ENCODE measurements at regions not wholly inside any gene's neighbourhood (a gene's known extent, or its start where the extent isn't known, plus 50 kb on each side); places are given as distances from the start of the nearest gene placed in this dataset.
"Not testable (repeated sequence)": the region's sequence is repeated elsewhere in the genome, so short reads cannot be mapped to it uniquely, and the experiment has no call there.

DNA sequence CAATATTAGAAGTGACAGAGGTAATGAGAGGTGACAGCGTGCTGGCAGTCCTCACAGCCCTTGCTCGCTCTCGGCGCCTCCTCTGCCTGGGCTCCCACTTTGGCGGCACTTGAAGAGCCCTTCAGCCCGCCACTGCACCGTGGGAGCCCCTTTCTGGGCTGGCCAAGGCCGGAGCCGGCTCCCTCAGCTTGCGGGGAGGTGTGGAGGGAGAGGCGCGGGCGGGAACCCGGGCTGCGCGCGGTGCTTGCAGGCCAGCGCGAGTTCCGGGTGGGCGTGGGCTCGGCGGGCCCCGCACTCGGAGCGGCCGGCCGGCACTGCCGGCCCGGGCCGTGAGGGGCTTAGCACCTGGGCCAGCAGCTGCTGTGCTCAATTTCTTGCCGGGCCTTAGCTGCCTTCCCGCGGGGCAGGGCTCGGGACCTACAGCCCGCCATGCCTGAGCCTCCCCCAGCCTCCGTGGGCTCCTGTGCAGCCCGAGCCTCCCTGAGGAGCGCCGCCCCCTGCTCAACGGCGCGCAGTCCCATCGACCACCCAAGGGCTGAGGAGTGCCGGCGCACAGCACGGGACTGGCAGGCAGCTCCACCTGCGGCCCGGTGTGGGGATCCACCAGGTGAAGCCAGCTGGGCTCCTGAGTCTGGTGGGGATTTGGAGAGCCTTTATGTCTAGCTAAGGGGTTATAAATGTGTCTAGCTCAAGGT lies 426.5 kb upstream of the RGS18 start:
- TF ChIP-seq, protein P1, sequence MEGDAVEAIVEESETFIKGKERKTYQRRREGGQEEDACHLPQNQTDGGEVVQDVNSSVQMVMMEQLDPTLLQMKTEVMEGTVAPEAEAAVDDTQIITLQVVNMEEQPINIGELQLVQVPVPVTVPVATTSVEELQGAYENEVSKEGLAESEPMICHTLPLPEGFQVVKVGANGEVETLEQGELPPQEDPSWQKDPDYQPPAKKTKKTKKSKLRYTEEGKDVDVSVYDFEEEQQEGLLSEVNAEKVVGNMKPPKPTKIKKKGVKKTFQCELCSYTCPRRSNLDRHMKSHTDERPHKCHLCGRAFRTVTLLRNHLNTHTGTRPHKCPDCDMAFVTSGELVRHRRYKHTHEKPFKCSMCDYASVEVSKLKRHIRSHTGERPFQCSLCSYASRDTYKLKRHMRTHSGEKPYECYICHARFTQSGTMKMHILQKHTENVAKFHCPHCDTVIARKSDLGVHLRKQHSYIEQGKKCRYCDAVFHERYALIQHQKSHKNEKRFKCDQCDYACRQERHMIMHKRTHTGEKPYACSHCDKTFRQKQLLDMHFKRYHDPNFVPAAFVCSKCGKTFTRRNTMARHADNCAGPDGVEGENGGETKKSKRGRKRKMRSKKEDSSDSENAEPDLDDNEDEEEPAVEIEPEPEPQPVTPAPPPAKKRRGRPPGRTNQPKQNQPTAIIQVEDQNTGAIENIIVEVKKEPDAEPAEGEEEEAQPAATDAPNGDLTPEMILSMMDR (IDR thresholded peaks at IDR 0.05; ENCODE audit: borderline replicate concordance, extremely low read depth, low read length, poor library complexity, severe bottlenecking), result not testable (repeated sequence)
- not testable (repeated sequence) for TF ChIP-seq EZH2 (IDR thresholded peaks at IDR 0.05; ENCODE audit: borderline replicate concordance, low read depth, low read length, severe bottlenecking)
